Sigmoid colon (tissue), 6 donors: ENCODE measurements at regions not wholly inside any gene's neighbourhood (a gene's known extent, or its start where the extent isn't known, plus 50 kb on each side); places are given as distances from the start of the nearest gene placed in this dataset.

Source experiments
- DNase-seq: peaks from one replicate; pipeline ENCODE4 v3.0.0-alpha.2; 2019
- H3K27ac ChIP-seq, 4 donors: fragments of 200-600 bp; sonication (generic); one replicate each; pipeline ENCODE4 v1.5.1; 2016 to 2019; ENCODE audit warnings: mild to moderate bottlenecking in 1 of 4
- H3K27me3 ChIP-seq, 3 donors: fragments of 200-600 bp; sonication (generic); one replicate each; pipeline ENCODE4 v1.5.1; 2019; ENCODE audit warnings: mild to moderate bottlenecking in 1 of 3
- H3K36me3 ChIP-seq, 4 donors: fragments of 200-600 bp; sonication (generic); one replicate each; pipeline ENCODE4 v1.5.1; 2016 to 2019
- H3K4me1 ChIP-seq, 4 donors: fragments of 200-600 bp; sonication (generic); one replicate each; pipeline ENCODE4 v1.5.1; 2017 to 2019
- H3K4me3 ChIP-seq, 4 donors: fragments of 200-600 bp; sonication (generic); one replicate each; pipeline ENCODE4 v1.5.1; 2017 to 2019; ENCODE audit warnings: mild to moderate bottlenecking in 2 of 4, moderate library complexity in 1 of 4
- H3K9me3 ChIP-seq, 4 donors: fragments of 200-600 bp in 3 of 4; sonication (generic) in 3 of 4; one replicate each; pipeline versions ENCODE4 v1.5.1 to v1.6.1; 2013 to 2019
- EP300 ChIP-seq, 4 donors: sonication (generic); formaldehyde crosslinking; IDR thresholded peaks; one replicate each; pipeline ENCODE4 v1.6.1; 2017; ENCODE audit warnings: antibody characterized with exemption in 4 of 4
- POLR2A ChIP-seq, 2 donors: fragments of 450-650 bp; IDR thresholded peaks; one replicate each; pipeline ENCODE4 v1.6.1; 2016; ENCODE audit warnings: antibody characterized with exemption in 2 of 2, mild to moderate bottlenecking in 2 of 2, moderate library complexity in 2 of 2
- POLR2AphosphoS5 ChIP-seq, 4 donors: sonication (generic); formaldehyde crosslinking; IDR thresholded peaks; one replicate each; pipeline ENCODE4 v1.6.1; 2017; ENCODE audit warnings: antibody characterized with exemption in 4 of 4
- WGBS, 2 donors: extraction: QIAGEN DNeasy Blood & Tissue Kit; methylation state at CpG; one replicate each; pipeline ENCODE4 v1.1.7; 2013; 5-methylcytosine and 5-hydroxymethylcytosine counted together
- intact Hi-C: fragments of 100-400 bp; cut with DNase I; formaldehyde crosslinking; loops from one replicate; pipeline ENCODE4 v1.15.1; 2023
- TF ChIP-seq, protein P1 (sequence below), 4 experiments: fragments of 450-650 bp in 3 of 4; fragments of 200-600 bp in 1 of 4; IDR thresholded peaks; one replicate each; pipeline ENCODE4 v1.5.1; 2016 to 2019; ENCODE audit warnings: antibody characterized with exemption in 4 of 4, mild to moderate bottlenecking in 3 of 4, moderate library complexity in 2 of 4
- donor health status: healthy with polysubstance abuse.
- donor health status: healthy.

- Histone ChIP-seq H3K9me3 (no peaks in the 10 kb centered on the region), H3K27ac (no peak overlapping the region), H3K4me3 (no peak overlapping the region), H3K27me3 (no peaks in the 10 kb centered on the region), H3K36me3 (no peaks in the 10 kb centered on the region), H3K4me1 (peaks cover 0 to 8% (median 3%) of the 10 kb centered on the region in 4 donors)
- TF ChIP-seq EP300 (IDR thresholded peaks at IDR 0.05) (no peak), POLR2A (IDR thresholded peaks at IDR 0.05) (no peak), POLR2AphosphoS5 (IDR thresholded peaks at IDR 0.05) (no peak)
- TF ChIP-seq, protein P1, sequence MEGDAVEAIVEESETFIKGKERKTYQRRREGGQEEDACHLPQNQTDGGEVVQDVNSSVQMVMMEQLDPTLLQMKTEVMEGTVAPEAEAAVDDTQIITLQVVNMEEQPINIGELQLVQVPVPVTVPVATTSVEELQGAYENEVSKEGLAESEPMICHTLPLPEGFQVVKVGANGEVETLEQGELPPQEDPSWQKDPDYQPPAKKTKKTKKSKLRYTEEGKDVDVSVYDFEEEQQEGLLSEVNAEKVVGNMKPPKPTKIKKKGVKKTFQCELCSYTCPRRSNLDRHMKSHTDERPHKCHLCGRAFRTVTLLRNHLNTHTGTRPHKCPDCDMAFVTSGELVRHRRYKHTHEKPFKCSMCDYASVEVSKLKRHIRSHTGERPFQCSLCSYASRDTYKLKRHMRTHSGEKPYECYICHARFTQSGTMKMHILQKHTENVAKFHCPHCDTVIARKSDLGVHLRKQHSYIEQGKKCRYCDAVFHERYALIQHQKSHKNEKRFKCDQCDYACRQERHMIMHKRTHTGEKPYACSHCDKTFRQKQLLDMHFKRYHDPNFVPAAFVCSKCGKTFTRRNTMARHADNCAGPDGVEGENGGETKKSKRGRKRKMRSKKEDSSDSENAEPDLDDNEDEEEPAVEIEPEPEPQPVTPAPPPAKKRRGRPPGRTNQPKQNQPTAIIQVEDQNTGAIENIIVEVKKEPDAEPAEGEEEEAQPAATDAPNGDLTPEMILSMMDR (IDR thresholded peaks at IDR 0.05): no peak
- 94 to 97% methylated on average over 2 of the region's 2 CpGs for WGBS, 2 donors
- intact Hi-C loops: no loop called here
- no peak for DNase-seq
These were observed 272.3 kb upstream of the NECTIN3 start for GRCh38 chr3:110799271-110799670.

DNA sequence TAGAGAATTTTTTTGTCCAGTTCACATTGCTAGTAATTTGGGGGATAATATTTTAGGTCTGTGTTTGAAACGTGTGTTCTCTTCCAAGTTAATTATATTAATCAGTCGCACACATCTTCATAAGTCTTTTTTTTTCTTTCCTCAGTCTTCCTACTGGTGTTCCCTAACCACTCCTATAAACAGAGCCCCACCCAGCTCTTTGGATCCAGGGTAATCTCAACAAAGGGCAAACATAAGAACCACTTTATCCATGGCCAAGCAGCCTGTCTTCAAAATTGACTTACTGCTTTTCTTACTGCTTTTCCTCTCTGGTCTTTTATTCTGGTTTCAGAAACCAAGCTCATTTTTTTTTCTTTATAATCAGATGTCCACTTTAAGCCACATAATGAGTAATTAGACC is 266.8 kb upstream of the NECTIN3 start:
- no peak overlapping the region for H3K27ac ChIP-seq
- intact Hi-C loops: no loop called here
- no peak overlapping the region for H3K4me3 ChIP-seq
- 19 to 56% methylated on average over 2 of the region's 2 CpGs for whole genome bisulfite sequencing, 2 donors
- H3K9me3 ChIP-seq: no peaks in the 10 kb centered on the region
- no peaks in the 10 kb centered on the region for H3K36me3 ChIP-seq
- H3K4me1 ChIP-seq: peaks cover 0 to 4% (median 0%) of the 10 kb centered on the region in 4 donors
- DNase-seq: no peak
- TF ChIP-seq EP300 (IDR thresholded peaks at IDR 0.05) (no peak), POLR2AphosphoS5 (IDR thresholded peaks at IDR 0.05) (no peak), POLR2A (IDR thresholded peaks at IDR 0.05) (no peak)
- TF ChIP-seq, protein P1 (IDR thresholded peaks at IDR 0.05): no peak
- H3K27me3 ChIP-seq: no peaks in the 10 kb centered on the region

GRCh38 chr3:110806924-110807323 is 264.7 kb upstream of the NECTIN3 start:
- intact Hi-C loops: no loop called here
- Histone ChIP-seq H3K4me1 (peaks cover 0 to 4% (median 0%) of the 10 kb centered on the region in 4 donors), H3K4me3 (no peak overlapping the region), H3K27me3 (no peaks in the 10 kb centered on the region), H3K9me3 (no peaks in the 10 kb centered on the region), H3K27ac (no peak overlapping the region), H3K36me3 (no peaks in the 10 kb centered on the region)
- TF ChIP-seq, protein P1 (IDR thresholded peaks at IDR 0.05): no peak
- TF ChIP-seq EP300 (IDR thresholded peaks at IDR 0.05) (no peak), POLR2AphosphoS5 (IDR thresholded peaks at IDR 0.05) (no peak), POLR2A (IDR thresholded peaks at IDR 0.05) (no peak)
- no peak for DNase-seq

GRCh38 chr3:110808630-110809029 is 263.0 kb upstream of the NECTIN3 start:
- H3K4me3 ChIP-seq: no peak overlapping the region
- 41 to 54% methylated on average over 2 of the region's 2 CpGs for WGBS, 2 donors
- no peak overlapping the region for H3K27ac ChIP-seq
- TF ChIP-seq POLR2A (IDR thresholded peaks at IDR 0.05): no peak
- TF ChIP-seq EP300 (IDR thresholded peaks at IDR 0.05): no peak
- no peak for TF ChIP-seq POLR2AphosphoS5 (IDR thresholded peaks at IDR 0.05)
- TF ChIP-seq, protein P1 (IDR thresholded peaks at IDR 0.05): no peak
- no peaks in the 10 kb centered on the region for H3K36me3 ChIP-seq
- no peak for DNase-seq
- peaks cover 0 to 4% (median 0%) of the 10 kb centered on the region in 4 donors for H3K4me1 ChIP-seq
- intact Hi-C loops: no loop called here
- no peaks in the 10 kb centered on the region for H3K27me3 ChIP-seq
- no peaks in the 10 kb centered on the region for H3K9me3 ChIP-seq

- intact Hi-C loops: no loop called here
- H3K36me3 ChIP-seq: no peaks in the 10 kb centered on the region
- no peaks in the 10 kb centered on the region for H3K27me3 ChIP-seq
- DNase-seq: no peak
- H3K27ac ChIP-seq: no peak overlapping the region
- WGBS, 2 donors: 40 to 86% methylated on average over 1 of the region's 1 CpG
- TF ChIP-seq POLR2A (IDR thresholded peaks at IDR 0.05): no peak
- TF ChIP-seq, protein P1 (IDR thresholded peaks at IDR 0.05): no peak
- H3K4me3 ChIP-seq: no peak overlapping the region
- peaks cover 0 to 4% (median 0%) of the 10 kb centered on the region in 4 donors for H3K4me1 ChIP-seq
- H3K9me3 ChIP-seq: no peaks in the 10 kb centered on the region
These were observed 261.3 kb upstream of the NECTIN3 start for GRCh38 chr3:110810356-110810755.
